GM23338 (cell line): ENCODE measurements at regions not wholly inside any gene's neighbourhood (a gene's known extent, or its start where the extent isn't known, plus 50 kb on each side); places are given as distances from the start of the nearest gene placed in this dataset.

Experiments used
- ATAC-seq: fragments of 200-7000 bp; cut with Tn5 transposase; 3 replicates; pipeline ENCODE4 v1.9.1; 2020
- DNase-seq: peaks from one replicate; pipeline ENCODE4 v3.0.0-alpha.2; 2015; ENCODE audit warnings: low spot score
- H2AFZ ChIP-seq: fragments of 200-600 bp; sonication (generic); 2 replicates; pipeline ENCODE4 v1.8.0; 2016; ENCODE audit warnings: antibody characterized with exemption, mild to moderate bottlenecking, moderate library complexity
- H3F3A ChIP-seq: fragments of 200-600 bp; sonication (generic); replicated peaks from 2 replicates; pipeline ENCODE4 v1.8.0; 2017; ENCODE audit warnings: antibody characterized with exemption, mixed run types, low read depth
- H3K27ac ChIP-seq: fragments of 200-600 bp; sonication (generic); 2 replicates; pipeline ENCODE4 v1.6.1; 2016; ENCODE audit warnings: low read depth
- H3K27me3 ChIP-seq: fragments of 200-600 bp; sonication (generic); 2 replicates; pipeline ENCODE4 v1.8.0; 2016; ENCODE audit warnings: mild to moderate bottlenecking, mixed run types, moderate library complexity; ENCODE audit not compliant: insufficient read depth
- H3K36me3 ChIP-seq: fragments of 200-600 bp; sonication (generic); 2 replicates; pipeline ENCODE4 v1.8.0; 2016; ENCODE audit warnings: mild to moderate bottlenecking; ENCODE audit not compliant: insufficient read depth
- H3K4me1 ChIP-seq: fragments of 200-600 bp; sonication (generic); 2 replicates; pipeline ENCODE4 v1.8.0; 2016; ENCODE audit warnings: mild to moderate bottlenecking, moderate library complexity; ENCODE audit not compliant: insufficient read depth
- H3K4me2 ChIP-seq: fragments of 200-600 bp; sonication (generic); 2 replicates; pipeline ENCODE4 v1.7.1; 2017; ENCODE audit warnings: mixed run types
- H3K4me3 ChIP-seq: fragments of 200-600 bp; sonication (generic); 2 replicates; pipeline ENCODE4 v1.6.1; 2016; ENCODE audit warnings: mixed run types
- H3K79me2 ChIP-seq: fragments of 200-600 bp; sonication (generic); replicated peaks from 2 replicates; pipeline ENCODE4 v1.8.0; 2017; ENCODE audit warnings: mild to moderate bottlenecking; ENCODE audit not compliant: insufficient read depth
- H3K9me2 ChIP-seq: fragments of 200-600 bp; sonication (generic); 2 replicates; pipeline ENCODE4 v1.8.0; 2017; ENCODE audit not compliant: insufficient read depth
- H4K20me1 ChIP-seq: fragments of 200-600 bp; sonication (generic); replicated peaks from 2 replicates; pipeline ENCODE4 v1.8.0; 2017; ENCODE audit warnings: mild to moderate bottlenecking; ENCODE audit not compliant: insufficient read depth
- H3K27ac Mint-ChIP-seq: 2 replicates; pipeline ENCODE4 v1.8.0; 2020; ENCODE audit warnings: inconsistent platforms, mild to moderate bottlenecking, moderate library complexity, mixed read lengths
- H3K27me3 Mint-ChIP-seq: 3 replicates; pipeline ENCODE4 v1.8.0; 2022; ENCODE audit warnings: low read depth, mild to moderate bottlenecking, moderate library complexity, mixed read lengths, inconsistent platforms; ENCODE audit not compliant: insufficient read depth, poor library complexity
- H3K36me3 Mint-ChIP-seq: 3 replicates; pipeline ENCODE4 v1.8.0; 2021; ENCODE audit warnings: low read depth, mild to moderate bottlenecking, inconsistent platforms, moderate library complexity, mixed read lengths
- H3K4me1 Mint-ChIP-seq: 3 replicates; pipeline ENCODE4 v1.8.0; 2020; ENCODE audit warnings: mild to moderate bottlenecking, inconsistent platforms, mixed read lengths
- H3K4me3 Mint-ChIP-seq: 3 replicates; pipeline ENCODE4 v1.8.0; 2021; ENCODE audit warnings: moderate library complexity, mild to moderate bottlenecking, inconsistent platforms, mixed read lengths
- H3K9me3 Mint-ChIP-seq: 3 replicates; pipeline ENCODE4 v1.8.0; 2020; ENCODE audit warnings: moderate library complexity, mild to moderate bottlenecking, inconsistent platforms, mixed read lengths
- CTCF ChIP-seq, 2 experiments: fragments of 200-600 bp in 1 of 2; sonication (generic) in 1 of 2; conservative IDR thresholded peaks; 2 replicates each; pipeline versions ENCODE4 v1.5.1 to v1.6.1; 2016 to 2017; ENCODE audit warnings: antibody characterized with exemption in 2 of 2, low read depth in 2 of 2, mild to moderate bottlenecking in 2 of 2, moderate library complexity in 1 of 2
- EZH2 ChIP-seq: fragments of 200-600 bp; sonication (generic); IDR thresholded peaks from one replicate; pipeline ENCODE4 v1.8.0; 2017; ENCODE audit warnings: antibody characterized with exemption, mild to moderate bottlenecking, low read depth; ENCODE audit not compliant: unreplicated experiment
- REST ChIP-seq: IDR thresholded peaks from one replicate; pipeline ENCODE4 v1.6.1; 2018; ENCODE audit warnings: antibody characterized with exemption; ENCODE audit not compliant: unreplicated experiment
- ZNF114 ChIP-seq: fragments of 250-450 bp; sonication (Bioruptor Pico); IDR thresholded peaks from 2 replicates; pipeline ENCODE4 v1.5.0; 2020; ENCODE audit warnings: mild to moderate bottlenecking, moderate library complexity
- ZNF331 ChIP-seq: fragments of 250-450 bp; sonication (Bioruptor Pico); IDR thresholded peaks from 2 replicates; pipeline ENCODE4 v1.5.0; 2020; ENCODE audit warnings: low read depth, mild to moderate bottlenecking, moderate library complexity

- TF ChIP-seq REST = no peak
Measured at GRCh38 chr15:53107855-53108254, 317.7 kb upstream of the ONECUT1 start (continued).

- Histone ChIP-seq H3K27ac (no peak overlapping the region), H3K9me2 (no peaks in the 10 kb centered on the region), H4K20me1 (no peaks in the 10 kb centered on the region), H3K4me2 (no peak overlapping the region), H3F3A (no peaks in the 10 kb centered on the region), H3K36me3 (no peaks in the 10 kb centered on the region), H3K27me3 (no peaks in the 10 kb centered on the region), H3K4me1 (no peaks in the 10 kb centered on the region), H3K79me2 (no peaks in the 10 kb centered on the region), H3K4me3 (no peak overlapping the region), H2AFZ (no peak overlapping the region)
- Mint-ChIP-seq H3K9me3 (no peaks in the 10 kb centered on the region), H3K4me1 (peaks cover 17% of the 10 kb centered on the region), H3K36me3 (no peaks in the 10 kb centered on the region), H3K27me3 (no peaks in the 10 kb centered on the region), H3K4me3 (no peak overlapping the region), H3K27ac (no peak overlapping the region)
- DNase-seq (no peak), ATAC-seq (no peak)
- TF ChIP-seq ZNF331 (CRISPR knock-in tag) (no peak), EZH2 (no peak), ZNF114 (CRISPR knock-in tag) (no peak), CTCF (conservative IDR thresholded peaks at IDR 0.05; ENCODE audit: low read depth in 2 of 2) (no peak), REST (no peak)
Measured at GRCh38 chr15:53106505-53107286, 316.6 kb upstream of the ONECUT1 start.
